K562 (cell line): ENCODE measurements at regions not wholly inside any gene's neighbourhood (a gene's known extent, or its start where the extent isn't known, plus 50 kb on each side); places are given as distances from the start of the nearest gene placed in this dataset.

Experiments used
- ATAC-seq: fragments of 200-7000 bp; cut with Tn5 transposase; 3 replicates; pipeline ENCODE4 v1.9.1; 2020; ENCODE audit warnings: moderate library complexity
- BruUV-seq: library from RNA; stranded (reverse); fragments of 400-500 nt; replicated peaks from 2 replicates; lab custom pipeline; 2021; lab: Mats Ljungman, UMichigan
- CTCF ChIA-PET: fragments of 300-600 bp; formaldehyde crosslinking; extraction: SDS; loops from one replicate; lab custom pipeline; 2021; ENCODE audit warnings: low intra/inter-chr PET ratio; lab: Yijun Ruan, JAX
- POLR2A ChIA-PET: fragments of 300-600, 350-650 bp; sonication (Branson Sonifier 250); formaldehyde crosslinking; extraction: SDS; loops from one replicate; lab custom pipeline; 2021; ENCODE audit warnings: antibody characterized with exemption, inconsistent platforms; lab: Yijun Ruan, JAX
- DNase-seq, 4 experiments: peaks; one replicate each; pipeline versions ENCODE4 v3.0.0 to v3.0.0-alpha.2; 2011 to 2018; ENCODE audit warnings: low spot score in 3 of 4, mixed read lengths in 3 of 4; ENCODE audit errors: extremely low read depth in 1 of 4
- FAIRE-seq: peaks from 2 replicates; lab custom pipeline; 2011; peaks lifted over from hg19 to GRCh38; lab: Jason Lieb, UNC
- H2AFZ ChIP-seq: 2 replicates; pipeline ENCODE4 v1.6.0; 2011; ENCODE audit warnings: low read depth, low read length, control low read depth, inconsistent platforms
- H3K27ac ChIP-seq: fragments of 200-600 bp; 3 replicates; pipeline ENCODE4 v1.8.0; 2011; ENCODE audit warnings: low read depth, mild to moderate bottlenecking, control low read depth, inconsistent platforms, low read length, moderate library complexity, mixed read lengths; ENCODE audit errors: extremely low read depth
- H3K27me3 ChIP-seq, 2 experiments: fragments of 300-600 bp in 1 of 2; 2 replicates in 1 of 2; 3 replicates in 1 of 2; pipeline versions ENCODE4 v1.6.0 to v1.8.0; 2011; ENCODE audit warnings: inconsistent platforms in 2 of 2, low read length in 2 of 2, mild to moderate bottlenecking in 1 of 2, mixed read lengths in 1 of 2, moderate library complexity in 1 of 2; ENCODE audit not compliant: control insufficient read depth in 2 of 2, insufficient read depth in 2 of 2
- H3K36me3 ChIP-seq: fragments of 300-600 bp; 3 replicates; pipeline ENCODE4 v1.8.0; 2011; ENCODE audit warnings: mild to moderate bottlenecking, low read length, inconsistent platforms; ENCODE audit not compliant: control insufficient read depth, insufficient read depth
- H3K4me1 ChIP-seq, 2 experiments: fragments of 200-600 bp in 1 of 2; replicated peaks in 1 of 2; 2 replicates in 1 of 2; 3 replicates in 1 of 2; pipeline versions ENCODE4 v1.5.1 to v1.8.0; 2011; ENCODE audit warnings: inconsistent platforms in 2 of 2, low read length in 2 of 2, mild to moderate bottlenecking in 1 of 2, mixed read lengths in 1 of 2, moderate library complexity in 1 of 2; ENCODE audit not compliant: control insufficient read depth in 2 of 2, insufficient read depth in 2 of 2
- H3K4me2 ChIP-seq: 2 replicates; pipeline ENCODE4 v1.6.1; 2011; ENCODE audit warnings: low read length, control low read depth, inconsistent platforms, mixed read lengths; ENCODE audit not compliant: insufficient read depth
- H3K4me3 ChIP-seq: fragments of 200-600 bp; sonication (generic), shearing (Covaris generic); 2 replicates; pipeline ENCODE4 v1.5.1; 2016; ENCODE audit warnings: control low read depth, inconsistent platforms
- H3K79me2 ChIP-seq: fragments of 200-600 bp; 3 replicates; pipeline ENCODE4 v1.8.0; 2011; ENCODE audit warnings: low read length, inconsistent platforms; ENCODE audit not compliant: control insufficient read depth, insufficient read depth
- H3K9ac ChIP-seq, 2 experiments: 2 replicates each; pipeline versions ENCODE4 v1.6.0 to v1.6.1; 2011; ENCODE audit warnings: low read depth in 2 of 2, low read length in 2 of 2, control low read depth in 1 of 2, inconsistent platforms in 1 of 2, mild to moderate bottlenecking in 1 of 2, mixed read lengths in 1 of 2; ENCODE audit not compliant: insufficient read depth in 1 of 2
- H3K9me1 ChIP-seq: one replicate; pipeline ENCODE4 v1.6.0; 2011; ENCODE audit warnings: inconsistent platforms, mild to moderate bottlenecking, low read length, moderate library complexity; ENCODE audit not compliant: control insufficient read depth, insufficient read depth
- H3K9me3 ChIP-seq: replicated peaks from 2 replicates; pipeline ENCODE4 v1.5.1; 2011; ENCODE audit warnings: low read depth, low read length, inconsistent platforms; ENCODE audit not compliant: control insufficient read depth, insufficient read depth
- H4K20me1 ChIP-seq: replicated peaks from 2 replicates; pipeline ENCODE4 v1.6.1; 2011; ENCODE audit warnings: low read length, inconsistent platforms, mixed read lengths; ENCODE audit not compliant: control insufficient read depth, insufficient read depth
- CBX8 ChIP-seq: fragments of 200-600 bp; sonication (generic); IDR thresholded peaks from 2 replicates; pipeline ENCODE4 v1.6.1; 2012; ENCODE audit warnings: borderline replicate concordance, mixed run types, low read depth, mild to moderate bottlenecking, moderate library complexity, mixed read lengths, low read length, control low read depth, inconsistent platforms; ENCODE audit not compliant: poor library complexity, severe bottlenecking; ENCODE audit errors: extremely low read depth
- CHD1 ChIP-seq: fragments of 200-600 bp; sonication (generic); IDR thresholded peaks from one replicate; pipeline ENCODE4 v1.6.1; 2012; ENCODE audit warnings: mild to moderate bottlenecking, moderate library complexity, low read length, inconsistent platforms
- EHMT2 ChIP-seq: fragments of 450-650 bp; IDR thresholded peaks from 2 replicates; pipeline ENCODE4 v1.6.1; 2018; ENCODE audit warnings: antibody characterized with exemption
- FOXK1 ChIP-seq: sonication (generic); formaldehyde crosslinking; IDR thresholded peaks from 2 replicates; pipeline ENCODE4 v1.8.0; 2022; ENCODE audit warnings: missing genetic modification reagents, mild to moderate bottlenecking, borderline replicate concordance
- HMG20B ChIP-seq: fragments of 250-450 bp; sonication (Bioruptor Pico); IDR thresholded peaks from 2 replicates; pipeline ENCODE4 v1.5.0; 2021; ENCODE audit warnings: mild to moderate bottlenecking
- MYC ChIP-seq, 2 experiments: fragments of 250-450 bp in 1 of 2; sonication (Bioruptor Pico) in 1 of 2; IDR thresholded peaks; 2 replicates each; pipeline versions ENCODE4 v1.5.1 to v1.6.1; 2012 to 2021; ENCODE audit warnings: low read depth in 2 of 2, borderline replicate concordance in 1 of 2, improper control_type of control experiment in 1 of 2, low read length in 1 of 2, mild to moderate bottlenecking in 1 of 2, moderate library complexity in 1 of 2
- NCOR1 ChIP-seq: fragments of 450-650 bp; IDR thresholded peaks from 2 replicates; pipeline ENCODE4 v1.6.1; 2016; ENCODE audit warnings: mild to moderate bottlenecking, moderate library complexity
- PHTF2 ChIP-seq: fragments of 250-450 bp; sonication (Bioruptor Pico); IDR thresholded peaks from 2 replicates; pipeline ENCODE4 v1.5.0; 2021; ENCODE audit warnings: mild to moderate bottlenecking
- ZNF121 ChIP-seq: sonication (generic); formaldehyde crosslinking; conservative IDR thresholded peaks from 2 replicates; pipeline ENCODE4 v1.8.0; 2022; ENCODE audit warnings: missing genetic modification reagents
- ZNF165 ChIP-seq: fragments of 250-450 bp; sonication (Bioruptor Pico); IDR thresholded peaks from 2 replicates; pipeline ENCODE4 v1.4.0; 2020; ENCODE audit warnings: borderline replicate concordance
- ZNF184 ChIP-seq: sonication (generic); formaldehyde crosslinking; IDR thresholded peaks from 2 replicates; pipeline ENCODE4 v1.5.0; 2020; ENCODE audit warnings: missing genetic modification reagents
- WGBS: fragments of 100-300 bp; shearing (Covaris generic); methylation state at CpG from one replicate; pipeline ENCODE4 v1.1.6; 2016; ENCODE audit warnings: low coverage, mixed read lengths; ENCODE audit not compliant: insufficient coverage; ENCODE audit errors: missing lambda C conversion rate; 5-methylcytosine and 5-hydroxymethylcytosine counted together
- in situ Hi-C: fragments of 300-500 bp; cut with MboI; formaldehyde crosslinking; loops from 4 replicates; pipeline ENCODE4 v1.15.0; 2018; ENCODE audit warnings: inconsistent platforms, mixed read lengths
- intact Hi-C: fragments of 100-400 bp; cut with micrococcal nuclease; formaldehyde crosslinking; loops from 2 replicates; pipeline ENCODE4 v1.14.2; 2022
- TF ChIP-seq, protein P1 (sequence below): sonication (generic); formaldehyde crosslinking; IDR thresholded peaks from 2 replicates; pipeline ENCODE4 v1.8.0; 2023; ENCODE audit warnings: mild to moderate bottlenecking, missing genetic modification reagents
- TF ChIP-seq, protein P2 (sequence below): fragments of 450-650 bp; formaldehyde crosslinking; IDR thresholded peaks from 2 replicates; pipeline ENCODE4 v1.4.0; 2022; ENCODE audit warnings: mild to moderate bottlenecking, moderate library complexity

DNA sequence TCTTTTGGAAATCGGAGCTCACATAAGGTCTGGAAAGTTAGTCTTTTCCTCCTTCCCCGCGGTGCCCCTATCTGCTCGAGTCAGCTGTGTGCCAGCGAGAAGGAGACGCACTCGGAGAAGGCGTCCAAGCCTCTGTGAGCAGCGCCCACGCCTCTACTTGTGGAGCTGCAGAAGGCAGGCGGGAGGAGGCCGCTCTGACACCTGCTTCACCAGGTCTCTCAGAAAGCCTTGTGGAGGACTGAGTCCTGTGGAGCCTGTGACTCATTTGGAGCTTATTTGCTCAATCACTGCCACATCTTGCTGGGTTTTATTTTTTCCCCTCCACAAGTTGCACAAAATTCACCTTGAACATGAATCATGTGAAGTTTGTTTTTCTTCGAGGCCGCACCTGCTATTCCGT lies 117.5 kb downstream of the IRX2 start:
- Histone ChIP-seq H3K27ac (no peak overlapping the region), H3K4me3 (no peak overlapping the region), H3K36me3 (no peaks in the 10 kb centered on the region), H4K20me1 (no peaks in the 10 kb centered on the region; the same call in 1 of the 2 replicates), H3K27me3 (peaks cover 39 to 52% of the 10 kb centered on the region in 2 experiments), H2AFZ (no peak overlapping the region), H3K79me2 (no peaks in the 10 kb centered on the region), H3K9ac (no peak overlapping the region), H3K4me1 (no peaks in the 10 kb centered on the region), H3K4me2 (no peak overlapping the region), H3K9me3 (no peaks in the 10 kb centered on the region), H3K9me1 (no peaks in the 10 kb centered on the region)
- FAIRE-seq: no peak
- no TSS peak for BruUV-seq
- ChIA-PET CTCF (no interaction called here), POLR2A (interaction anchor here (0.6 to 1.0 kb wide), 3 partner anchors 9 to 454 kb away, joined by 3 to 4 read pairs (median 3); no protein-coding TSS in a partner anchor)
- WGBS: under 1% methylated on average over 15 of the region's 15 CpGs
- DNase-seq: no peak
- ATAC-seq: no peak
- TF ChIP-seq ZNF184 (no peak), ZNF165 (no peak), MYC (IDR thresholded peaks at IDR 0.05; ENCODE audit: low read depth, low read length) (no peak), MYC (CRISPR knock-in tag; IDR thresholded peaks at IDR 0.05; ENCODE audit: borderline replicate concordance, low read depth) (no peak), ZNF121 (CRISPR knock-in tag) (no peak), HMG20B (CRISPR knock-in tag) (no peak), EHMT2 (no peak), CBX8 (no peak), PHTF2 (CRISPR knock-in tag) (no peak), CHD1 (no peak), FOXK1 (CRISPR knock-in tag) (no peak), NCOR1 (no peak)
- TF ChIP-seq, protein P1, sequence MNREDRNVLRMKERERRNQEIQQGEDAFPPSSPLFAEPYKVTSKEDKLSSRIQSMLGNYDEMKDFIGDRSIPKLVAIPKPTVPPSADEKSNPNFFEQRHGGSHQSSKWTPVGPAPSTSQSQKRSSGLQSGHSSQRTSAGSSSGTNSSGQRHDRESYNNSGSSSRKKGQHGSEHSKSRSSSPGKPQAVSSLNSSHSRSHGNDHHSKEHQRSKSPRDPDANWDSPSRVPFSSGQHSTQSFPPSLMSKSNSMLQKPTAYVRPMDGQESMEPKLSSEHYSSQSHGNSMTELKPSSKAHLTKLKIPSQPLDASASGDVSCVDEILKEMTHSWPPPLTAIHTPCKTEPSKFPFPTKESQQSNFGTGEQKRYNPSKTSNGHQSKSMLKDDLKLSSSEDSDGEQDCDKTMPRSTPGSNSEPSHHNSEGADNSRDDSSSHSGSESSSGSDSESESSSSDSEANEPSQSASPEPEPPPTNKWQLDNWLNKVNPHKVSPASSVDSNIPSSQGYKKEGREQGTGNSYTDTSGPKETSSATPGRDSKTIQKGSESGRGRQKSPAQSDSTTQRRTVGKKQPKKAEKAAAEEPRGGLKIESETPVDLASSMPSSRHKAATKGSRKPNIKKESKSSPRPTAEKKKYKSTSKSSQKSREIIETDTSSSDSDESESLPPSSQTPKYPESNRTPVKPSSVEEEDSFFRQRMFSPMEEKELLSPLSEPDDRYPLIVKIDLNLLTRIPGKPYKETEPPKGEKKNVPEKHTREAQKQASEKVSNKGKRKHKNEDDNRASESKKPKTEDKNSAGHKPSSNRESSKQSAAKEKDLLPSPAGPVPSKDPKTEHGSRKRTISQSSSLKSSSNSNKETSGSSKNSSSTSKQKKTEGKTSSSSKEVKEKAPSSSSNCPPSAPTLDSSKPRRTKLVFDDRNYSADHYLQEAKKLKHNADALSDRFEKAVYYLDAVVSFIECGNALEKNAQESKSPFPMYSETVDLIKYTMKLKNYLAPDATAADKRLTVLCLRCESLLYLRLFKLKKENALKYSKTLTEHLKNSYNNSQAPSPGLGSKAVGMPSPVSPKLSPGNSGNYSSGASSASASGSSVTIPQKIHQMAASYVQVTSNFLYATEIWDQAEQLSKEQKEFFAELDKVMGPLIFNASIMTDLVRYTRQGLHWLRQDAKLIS: no peak
- TF ChIP-seq, protein P2, sequence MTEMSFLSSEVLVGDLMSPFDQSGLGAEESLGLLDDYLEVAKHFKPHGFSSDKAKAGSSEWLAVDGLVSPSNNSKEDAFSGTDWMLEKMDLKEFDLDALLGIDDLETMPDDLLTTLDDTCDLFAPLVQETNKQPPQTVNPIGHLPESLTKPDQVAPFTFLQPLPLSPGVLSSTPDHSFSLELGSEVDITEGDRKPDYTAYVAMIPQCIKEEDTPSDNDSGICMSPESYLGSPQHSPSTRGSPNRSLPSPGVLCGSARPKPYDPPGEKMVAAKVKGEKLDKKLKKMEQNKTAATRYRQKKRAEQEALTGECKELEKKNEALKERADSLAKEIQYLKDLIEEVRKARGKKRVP: no peak
- in situ Hi-C loops: no loop called here
- intact Hi-C loops: no loop called here
